ENCODE measurements at regions not wholly inside any gene's neighbourhood (a gene's known extent, or its start where the extent isn't known, plus 50 kb on each side); places are given as distances from the start of the nearest gene placed in this dataset.

DNA sequence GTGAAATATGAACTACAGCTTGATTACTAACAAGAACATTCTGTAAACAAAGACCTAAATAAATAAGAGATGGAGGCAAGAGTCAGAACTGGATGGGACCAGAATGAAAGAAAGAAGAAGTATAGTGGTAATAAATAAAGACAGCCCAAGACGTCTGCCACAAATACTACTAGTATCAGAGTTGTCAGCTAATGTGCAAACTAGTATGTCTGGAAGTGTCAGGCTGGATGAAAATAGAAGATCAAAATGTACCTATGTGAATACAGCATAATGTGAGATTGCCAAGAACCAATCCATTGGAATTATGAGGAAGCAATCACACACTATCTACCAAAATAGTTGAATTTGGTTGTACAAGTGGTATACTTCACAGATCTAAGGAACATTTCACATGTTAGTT lies 353.0 kb downstream of the BTG1 start:
- no peak for DNase-seq (ENCODE audit: low read depth)

DNA sequence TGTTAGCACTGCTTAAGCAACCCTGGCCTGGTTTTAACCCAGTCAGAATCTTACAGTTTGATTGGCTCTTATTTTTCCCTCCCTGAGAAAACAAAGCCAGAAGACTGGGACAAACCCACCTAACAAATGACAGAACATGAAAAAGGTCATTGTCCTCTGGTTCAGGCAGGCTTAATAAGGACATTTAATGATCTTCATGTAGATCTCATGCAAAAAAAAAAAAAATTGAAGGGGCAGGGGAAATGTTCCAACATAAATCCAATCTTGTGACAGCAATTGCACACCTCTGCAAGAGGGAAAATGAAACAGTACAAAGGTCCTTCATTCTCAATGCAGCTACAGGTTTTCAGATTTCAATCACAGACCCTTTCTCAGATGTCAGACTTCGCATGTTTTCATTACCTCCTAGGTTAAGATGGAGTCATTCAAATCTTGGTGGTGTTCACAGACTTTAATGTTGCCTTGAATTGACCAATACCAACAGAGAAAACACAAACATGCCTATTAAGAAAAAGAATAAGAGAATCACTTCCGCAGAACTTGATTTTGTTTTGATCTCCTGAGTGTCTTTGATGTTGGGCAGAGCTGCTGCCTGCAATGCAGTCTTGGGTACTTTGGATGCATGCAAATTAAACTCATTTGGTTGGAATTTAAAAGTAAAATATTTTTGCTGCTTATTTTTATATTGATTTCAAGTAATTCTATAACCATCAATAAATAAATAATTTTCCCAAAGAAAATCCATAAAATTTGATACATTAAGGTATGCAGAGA lies 359.0 kb downstream of the BTG1 start:
- no peak for DNase-seq (ENCODE audit: low read depth)

DNA sequence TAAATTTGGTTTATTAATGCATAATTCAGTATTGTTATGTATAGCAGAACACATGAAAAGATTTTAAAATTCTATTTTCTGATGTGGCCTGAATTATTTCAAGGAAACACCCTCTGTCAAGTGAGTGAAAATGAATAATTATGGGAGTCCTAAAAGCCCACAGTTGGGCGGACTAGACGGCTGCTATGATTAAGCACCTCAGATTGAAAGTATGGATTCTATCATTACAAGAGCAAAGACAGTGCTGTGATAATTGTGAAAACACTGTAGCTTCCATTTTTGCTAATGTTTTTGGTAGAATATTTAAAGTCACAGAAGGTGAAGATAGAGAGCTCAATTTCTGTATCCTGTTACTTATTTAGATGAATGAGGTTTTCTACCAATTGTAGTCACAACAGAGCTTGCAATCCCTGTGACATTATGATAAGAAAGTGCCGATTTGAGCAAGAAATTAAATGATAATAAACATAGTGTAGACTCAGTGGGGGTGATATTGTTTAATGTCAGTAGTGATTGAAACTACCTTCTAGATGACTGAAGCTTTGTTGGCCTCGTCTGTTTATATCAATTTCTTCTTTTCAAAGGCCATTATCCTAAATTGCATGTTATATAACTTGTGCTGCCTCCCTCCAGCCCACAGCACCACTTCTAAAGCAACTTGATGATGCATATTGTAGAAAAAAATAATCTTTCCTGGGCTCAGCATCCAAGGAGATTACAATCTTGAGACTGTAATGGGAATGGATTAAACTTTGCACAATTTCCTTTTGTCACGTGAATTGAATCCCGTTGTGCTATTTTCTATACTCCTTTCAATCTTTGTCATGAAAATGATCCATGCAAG lies 359.8 kb downstream of the BTG1 start:
- DNase-seq (ENCODE audit: low read depth) = no peak

DNA sequence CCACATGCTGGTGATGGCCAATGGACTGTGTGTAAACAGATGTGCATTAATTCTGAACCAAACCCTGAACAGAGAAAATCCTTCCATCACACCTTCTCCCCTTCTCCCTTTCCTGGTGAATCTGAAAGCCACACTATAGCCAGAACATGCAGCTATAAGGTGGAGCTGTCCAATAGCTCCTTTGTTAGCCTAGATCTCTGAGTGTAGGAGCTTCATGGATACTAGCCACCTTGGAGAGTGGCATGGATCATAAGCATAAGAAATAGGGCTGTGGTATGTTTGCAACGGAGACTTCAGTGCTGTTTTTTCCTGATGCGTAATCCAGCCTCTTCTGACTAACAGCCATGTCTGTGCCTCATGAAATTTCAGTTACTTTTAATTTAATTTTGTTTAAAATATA lies 364.5 kb downstream of the BTG1 start:
- no peak for DNase-seq (ENCODE audit: low read depth)

GRCh38 chr12:91778938-91779400 lies 366.7 kb downstream of the BTG1 start:
- peak; percentile 83 for DNase-seq (ENCODE audit: low read depth)

DNA sequence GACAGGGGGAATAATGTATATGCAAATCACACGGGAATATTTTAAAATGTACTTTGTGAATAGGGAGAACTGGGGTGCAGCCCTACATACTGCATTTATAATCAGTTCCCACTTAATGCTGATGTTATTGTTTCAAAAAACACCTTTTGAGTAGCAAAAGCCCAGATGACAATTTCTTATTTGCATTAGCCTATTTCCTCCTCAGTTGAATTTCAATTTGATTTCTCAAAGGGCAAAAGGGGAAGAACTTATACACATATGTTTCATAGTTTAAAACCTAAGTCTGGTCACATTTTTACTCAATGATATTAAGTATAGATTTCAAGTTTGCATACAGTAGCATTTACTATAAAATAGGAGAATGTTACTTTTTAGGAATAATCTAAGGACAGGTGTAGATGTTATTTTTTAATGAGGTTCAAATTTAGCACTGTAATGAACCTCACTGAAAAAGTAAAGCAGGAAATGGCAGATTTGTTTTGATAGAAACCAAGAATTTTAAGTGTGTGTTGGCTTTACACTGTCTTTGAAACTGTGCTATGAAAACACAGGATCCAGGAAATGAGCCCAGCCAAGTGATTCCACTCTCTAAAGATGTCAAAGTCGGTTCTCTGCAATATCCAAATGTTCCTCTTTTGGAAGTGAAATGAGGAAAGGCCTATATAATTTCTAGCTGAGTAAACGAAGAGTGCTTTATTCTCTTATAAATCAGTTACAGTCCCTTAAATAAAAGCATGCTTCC lies 367.4 kb downstream of the BTG1 start:
- DNase-seq (ENCODE audit: low read depth) = no peak

DNA sequence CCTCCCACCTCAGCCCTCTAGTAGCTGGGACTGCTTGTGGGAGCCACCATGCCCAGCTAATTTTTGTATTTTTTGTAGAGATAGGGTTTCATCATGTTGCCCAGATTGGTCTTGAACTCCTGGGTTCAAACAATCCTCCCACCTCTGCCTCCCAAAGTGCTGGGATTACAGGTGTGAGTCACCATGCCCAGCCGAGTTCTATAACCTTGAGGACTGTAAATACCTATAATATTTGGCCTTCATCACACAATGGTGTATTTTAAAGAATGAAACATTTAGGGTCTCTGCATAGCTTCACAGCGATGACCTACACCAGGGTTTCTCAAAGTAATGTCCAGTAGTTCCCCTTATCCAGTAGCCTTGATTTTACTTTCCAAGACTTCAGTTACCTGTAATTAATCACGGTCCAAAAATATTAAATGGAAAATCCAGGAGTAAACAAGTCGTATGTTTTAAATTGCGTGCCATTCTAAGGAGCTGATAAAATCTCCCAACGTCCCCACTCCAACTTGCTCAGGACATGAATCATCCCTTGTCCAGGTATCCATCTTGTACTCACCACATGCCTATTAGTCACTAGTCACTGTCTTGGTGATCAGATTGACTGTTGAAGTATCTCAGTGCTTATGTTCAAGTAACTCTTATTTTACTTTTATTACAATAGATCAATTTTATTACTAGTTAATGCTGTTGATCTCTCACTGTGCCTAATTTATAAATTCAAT lies 368.2 kb downstream of the BTG1 start:
- no peak for DNase-seq (ENCODE audit: low read depth)

DNA sequence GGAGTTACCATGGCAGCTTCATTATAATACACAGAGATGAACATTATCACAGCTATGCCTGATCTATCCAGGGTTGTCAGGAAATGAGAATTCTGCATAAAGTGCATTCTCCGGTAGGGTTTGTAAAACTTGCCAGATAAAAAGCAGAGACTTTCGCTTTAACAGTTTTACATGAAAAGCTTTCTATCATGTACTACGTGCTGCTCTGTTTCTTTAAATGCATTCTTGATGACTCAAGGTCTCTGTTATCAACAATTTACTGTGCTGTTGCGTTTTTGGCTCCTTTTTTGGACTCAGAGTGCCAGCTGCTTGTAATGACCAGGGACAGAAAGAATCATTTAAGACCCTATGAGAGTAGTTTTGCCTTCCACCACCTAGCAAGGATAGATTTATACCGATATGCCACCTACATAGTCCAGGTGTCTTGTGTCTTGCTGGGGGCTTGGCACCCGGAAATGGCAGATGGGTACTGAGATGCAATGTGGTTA lies 371.2 kb downstream of the BTG1 start:
- DNase-seq (ENCODE audit: low read depth) = peak; percentile 39

DNA sequence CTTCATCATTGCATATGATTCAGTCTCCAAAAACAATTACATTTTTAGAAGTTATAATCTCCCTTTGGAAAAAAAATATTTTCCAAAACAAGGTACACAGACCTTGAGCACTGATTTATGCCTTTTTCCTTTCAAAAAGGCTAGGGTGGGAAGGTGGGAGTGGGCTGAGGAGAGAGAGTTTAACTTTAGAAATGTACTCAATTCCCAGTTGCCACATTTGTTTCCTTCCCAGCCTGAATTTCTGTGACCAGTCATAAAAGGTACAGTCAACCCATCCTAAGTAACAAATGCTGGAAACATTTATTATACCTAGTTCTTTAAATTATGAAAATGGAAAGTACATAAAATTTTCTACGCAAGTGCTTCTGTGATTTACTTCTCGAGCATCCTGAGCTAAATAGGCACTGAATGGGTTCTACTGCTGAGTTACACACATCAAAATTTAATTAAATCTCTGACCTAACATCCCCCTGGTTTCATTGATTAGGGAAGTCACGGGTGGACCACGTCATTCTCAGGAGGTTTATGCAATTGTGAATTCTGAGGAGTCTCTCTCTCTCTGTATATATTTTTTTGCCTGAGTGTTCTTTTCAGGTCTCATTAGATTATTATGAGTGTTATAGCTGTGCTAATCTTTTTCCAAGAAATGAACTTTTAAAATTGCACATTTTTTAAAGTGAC lies 371.8 kb downstream of the BTG1 start:
- no peak for DNase-seq (ENCODE audit: low read depth)

DNA sequence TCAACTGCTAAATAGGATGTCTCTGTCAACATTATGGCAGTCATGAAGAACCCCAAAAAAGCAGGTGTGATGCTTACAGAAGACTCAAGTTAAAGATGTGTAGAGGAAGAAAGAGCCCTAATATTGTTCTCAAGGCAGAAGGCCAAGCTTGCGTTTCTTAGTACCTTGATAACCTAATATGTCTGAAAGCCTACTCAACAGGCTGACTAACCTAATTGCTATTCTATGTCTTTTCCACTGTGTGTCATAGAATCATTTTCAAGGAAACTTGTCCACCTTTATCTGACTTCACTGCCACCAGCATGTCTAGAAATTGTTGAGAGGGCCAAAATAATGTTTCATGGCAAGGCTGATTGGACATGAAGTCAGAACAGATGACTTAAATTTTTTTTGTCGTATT lies 373.2 kb downstream of the BTG1 start:
- DNase-seq (ENCODE audit: low read depth) = no peak

- no peak for DNase-seq (ENCODE audit: low read depth)
Measured at GRCh38 chr12:91769736-91770135, 375.9 kb downstream of the BTG1 start.

- DNase-seq (ENCODE audit: low read depth) = no peak
Measured at GRCh38 chr12:91767237-91767636, 378.4 kb downstream of the BTG1 start.

GRCh38 chr12:91766454-91766853 lies 379.2 kb downstream of the BTG1 start:
- DNase-seq (ENCODE audit: low read depth) = no peak

DNA sequence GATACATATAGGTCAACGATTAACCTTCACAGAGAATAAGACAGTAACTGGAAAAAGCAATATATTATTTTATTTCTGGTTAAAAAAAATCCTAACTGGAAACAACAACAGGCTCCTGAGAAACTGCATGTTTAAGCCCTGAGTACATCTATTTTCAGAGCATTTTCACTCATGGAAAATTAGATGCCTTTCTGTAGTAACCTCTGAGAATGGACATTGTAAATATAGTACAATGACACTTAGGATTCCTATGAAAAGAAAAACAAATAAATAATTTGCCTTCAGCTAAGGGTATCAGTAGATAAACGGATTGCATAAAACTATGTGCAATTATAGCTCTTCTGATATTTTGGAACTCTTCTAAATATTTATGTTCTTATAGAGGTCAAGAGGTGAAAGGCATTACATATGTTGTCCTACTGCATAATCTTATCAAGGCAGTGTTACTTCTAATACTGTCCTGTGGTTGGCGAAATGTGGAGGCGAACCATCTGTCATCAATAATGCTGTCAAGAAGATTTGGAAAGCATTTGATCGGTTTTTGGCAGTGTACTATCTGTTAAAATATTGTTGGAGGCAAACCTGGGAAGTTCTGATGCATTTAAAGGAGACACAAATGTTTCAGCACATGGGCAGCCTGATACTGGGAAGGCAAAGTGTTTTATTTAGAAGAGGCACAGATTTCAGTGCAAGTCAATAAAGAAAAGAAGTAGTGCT lies 381.8 kb downstream of the BTG1 start:
- DNase-seq (ENCODE audit: low read depth) = no peak

GRCh38 chr12:91753649-91754048 lies 392.0 kb downstream of the BTG1 start:
- DNase-seq (ENCODE audit: low read depth) = no peak

GRCh38 chr12:91746976-91747375 lies 398.7 kb downstream of the BTG1 start:
- no peak for DNase-seq (ENCODE audit: low read depth)

DNA sequence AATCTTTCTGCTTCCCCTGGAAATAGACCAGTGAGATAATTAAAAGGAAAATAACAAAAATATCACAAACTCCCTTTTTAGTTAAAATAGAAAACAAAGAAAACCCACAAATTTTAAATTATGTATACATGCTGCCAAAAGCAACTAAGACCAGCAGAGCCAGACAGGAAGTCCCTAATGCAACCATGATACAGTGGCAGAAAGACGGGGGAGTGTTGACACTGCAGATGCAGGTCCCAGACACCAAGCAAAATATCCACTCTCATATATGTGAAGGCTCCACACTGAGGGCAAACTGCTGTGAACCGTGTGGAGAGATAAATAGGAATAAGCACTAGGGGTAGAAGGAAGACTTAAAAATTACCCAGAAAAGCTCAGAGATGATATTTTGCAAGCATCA lies 401.0 kb downstream of the BTG1 start:
- DNase-seq (ENCODE audit: low read depth) = no peak

DNA sequence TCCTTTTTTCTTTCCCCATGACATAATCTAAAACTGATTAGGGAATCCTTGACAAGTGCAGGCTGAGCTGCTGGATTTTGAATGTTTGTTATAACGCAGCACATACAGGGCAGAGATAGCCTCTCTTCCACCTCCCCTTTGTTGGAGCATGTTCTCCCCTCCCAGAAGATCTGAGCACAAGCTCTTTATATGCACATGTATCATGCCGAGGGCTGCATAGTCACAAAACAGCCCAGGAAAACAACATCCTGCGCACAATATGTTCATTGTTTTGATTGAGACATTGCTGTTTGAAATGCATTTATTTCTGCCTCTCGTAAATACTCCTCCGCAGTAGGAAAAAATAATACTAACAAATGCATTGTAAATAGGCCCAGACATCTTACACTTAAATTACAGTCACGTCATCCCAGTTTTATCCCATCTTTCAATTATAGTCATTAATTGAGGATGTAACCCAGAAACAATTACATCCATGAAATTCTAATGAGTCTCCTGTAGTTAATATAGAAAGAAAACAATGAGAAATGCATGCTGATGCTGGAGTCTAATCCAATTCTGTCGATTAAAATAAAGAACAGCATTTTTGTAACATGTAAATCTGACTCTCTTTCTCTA lies 401.8 kb downstream of the BTG1 start:
- no peak for DNase-seq (ENCODE audit: low read depth)

DNA sequence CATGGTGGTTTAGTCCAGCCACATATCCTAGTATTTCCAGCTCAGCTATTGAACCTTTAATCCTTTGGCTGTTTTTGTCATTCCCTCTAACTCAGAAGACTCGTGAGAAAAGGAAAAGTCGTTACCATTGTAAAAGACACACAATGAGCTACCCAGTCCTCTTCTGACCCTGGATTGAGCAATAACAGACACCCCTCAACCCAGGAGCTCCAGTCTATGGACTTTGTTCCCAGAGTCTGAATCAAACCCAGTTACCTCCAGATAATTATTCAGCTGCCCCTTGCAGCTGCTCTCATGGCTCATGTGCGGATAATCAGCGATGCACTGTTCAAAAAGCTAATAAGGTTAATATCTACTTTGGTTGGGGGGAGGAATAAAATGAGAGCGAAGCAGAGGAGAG lies 402.4 kb downstream of the BTG1 start:
- DNase-seq (ENCODE audit: low read depth) = no peak

DNA sequence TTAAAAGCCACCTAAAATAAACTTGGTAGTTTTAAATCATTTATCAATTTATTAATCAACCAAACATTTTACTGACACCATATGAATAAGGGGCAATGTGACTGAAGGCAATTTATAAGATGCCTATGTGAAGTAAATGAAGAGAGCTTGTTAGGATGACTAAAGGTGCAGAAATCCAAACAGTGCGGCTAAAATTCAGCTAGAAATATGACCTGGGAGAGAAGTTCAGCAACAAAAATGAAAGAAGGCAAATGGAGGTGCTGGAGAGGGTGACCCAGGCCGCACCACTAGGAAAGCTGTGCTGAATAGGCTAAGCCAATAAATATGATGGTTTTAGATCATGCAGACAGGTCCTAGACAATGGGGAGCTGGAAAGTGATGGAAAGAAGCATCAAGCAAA lies 403.7 kb downstream of the BTG1 start:
- no peak for DNase-seq (ENCODE audit: low read depth)
